ENCODE measurements at regions not wholly inside any gene's neighbourhood (a gene's known extent, or its start where the extent isn't known, plus 50 kb on each side); places are given as distances from the start of the nearest gene placed in this dataset.
"Not testable (repeated sequence)": the region's sequence is repeated elsewhere in the genome, so short reads cannot be mapped to it uniquely, and the experiment has no call there.

DNA sequence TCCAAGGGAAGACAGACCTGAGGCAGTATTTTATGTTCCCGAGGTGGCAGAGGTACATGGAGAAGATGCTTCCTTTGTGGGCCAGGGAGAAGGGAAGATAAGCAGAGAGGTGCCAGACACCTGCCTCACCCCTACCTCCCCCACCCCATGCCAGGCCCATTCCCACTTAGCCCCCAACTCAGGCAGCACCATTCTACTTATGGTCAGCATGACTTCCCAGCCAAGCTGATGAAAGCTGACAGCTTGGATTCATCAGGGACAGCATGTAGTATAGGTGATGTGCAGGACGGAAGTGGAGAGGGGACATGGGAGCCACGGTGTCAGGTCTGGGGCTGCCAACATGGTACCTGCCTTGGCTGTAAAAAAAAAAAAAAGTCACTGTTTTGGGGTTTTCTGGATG, 57.5 kb upstream of the CSPG4 start:
- TF ChIP-seq, protein P1, sequence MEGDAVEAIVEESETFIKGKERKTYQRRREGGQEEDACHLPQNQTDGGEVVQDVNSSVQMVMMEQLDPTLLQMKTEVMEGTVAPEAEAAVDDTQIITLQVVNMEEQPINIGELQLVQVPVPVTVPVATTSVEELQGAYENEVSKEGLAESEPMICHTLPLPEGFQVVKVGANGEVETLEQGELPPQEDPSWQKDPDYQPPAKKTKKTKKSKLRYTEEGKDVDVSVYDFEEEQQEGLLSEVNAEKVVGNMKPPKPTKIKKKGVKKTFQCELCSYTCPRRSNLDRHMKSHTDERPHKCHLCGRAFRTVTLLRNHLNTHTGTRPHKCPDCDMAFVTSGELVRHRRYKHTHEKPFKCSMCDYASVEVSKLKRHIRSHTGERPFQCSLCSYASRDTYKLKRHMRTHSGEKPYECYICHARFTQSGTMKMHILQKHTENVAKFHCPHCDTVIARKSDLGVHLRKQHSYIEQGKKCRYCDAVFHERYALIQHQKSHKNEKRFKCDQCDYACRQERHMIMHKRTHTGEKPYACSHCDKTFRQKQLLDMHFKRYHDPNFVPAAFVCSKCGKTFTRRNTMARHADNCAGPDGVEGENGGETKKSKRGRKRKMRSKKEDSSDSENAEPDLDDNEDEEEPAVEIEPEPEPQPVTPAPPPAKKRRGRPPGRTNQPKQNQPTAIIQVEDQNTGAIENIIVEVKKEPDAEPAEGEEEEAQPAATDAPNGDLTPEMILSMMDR (IDR thresholded peaks at IDR 0.05; ENCODE audit: poor library complexity) = no peak
- TF ChIP-seq EZH2phosphoT487 (IDR thresholded peaks at IDR 0.05; ENCODE audit: low read depth, severe bottlenecking, unreplicated experiment) (no peak), EZH2 (IDR thresholded peaks at IDR 0.05; ENCODE audit: borderline replicate concordance) (no peak)
- Histone ChIP-seq H2AFZ (no peak overlapping the region), H4K20me1 (ENCODE audit: insufficient read depth, poor library complexity, severe bottlenecking) (no peaks in the 10 kb centered on the region), H3K36me3 (replicated peaks; ENCODE audit: insufficient read depth, low read depth) (no peaks in the 10 kb centered on the region), H3K27me3 (no peaks in the 10 kb centered on the region), H3K4me2 (no peak overlapping the region), H3K9me3 (ENCODE audit: low read depth) (no peaks in the 10 kb centered on the region), H3K4me3 (no peak overlapping the region), H3K79me2 (no peaks in the 10 kb centered on the region), H3K27ac (no peak overlapping the region), H3K4me1 (ENCODE audit: insufficient read depth) (peaks cover 9% of the 10 kb centered on the region), H3K9me2 (replicated peaks; ENCODE audit: insufficient read depth) (no peaks in the 10 kb centered on the region)
- no peak for DNase-seq (ENCODE audit: low spot score)
- WGBS (ENCODE audit: low lambda C conversion rate, missing lambda C conversion rate) = 73% methylated on average over 3 of the region's 3 CpGs

GRCh38 chr15:75768526-75768925, 55.9 kb upstream of the CSPG4 start:
- H3K4me2 ChIP-seq; H3K27ac ChIP-seq; H3K4me1 ChIP-seq (ENCODE audit: insufficient read depth); H3K4me3 ChIP-seq; H3K79me2 ChIP-seq; H2AFZ ChIP-seq; H4K20me1 ChIP-seq (ENCODE audit: insufficient read depth, poor library complexity, severe bottlenecking); DNase-seq (ENCODE audit: low spot score); H3K36me3 ChIP-seq (replicated peaks; ENCODE audit: insufficient read depth, low read depth); H3K9me3 ChIP-seq (ENCODE audit: low read depth); H3K9me2 ChIP-seq (replicated peaks; ENCODE audit: insufficient read depth); H3K27me3 ChIP-seq: not testable (repeated sequence)
- WGBS (ENCODE audit: low lambda C conversion rate, missing lambda C conversion rate) = 92% methylated on average over 3 of the region's 3 CpGs

GRCh38 chr15:75765551-75766305, 53.1 kb upstream of the CSPG4 start:
- H3K4me3 ChIP-seq; H3K27me3 ChIP-seq; H3K4me1 ChIP-seq (ENCODE audit: insufficient read depth); H3K9me3 ChIP-seq (ENCODE audit: low read depth); H4K20me1 ChIP-seq (ENCODE audit: insufficient read depth, poor library complexity, severe bottlenecking); DNase-seq (ENCODE audit: low spot score); H3K9me2 ChIP-seq (replicated peaks; ENCODE audit: insufficient read depth); H3K36me3 ChIP-seq (replicated peaks; ENCODE audit: insufficient read depth, low read depth); H2AFZ ChIP-seq; H3K4me2 ChIP-seq; H3K27ac ChIP-seq; H3K79me2 ChIP-seq: not testable (repeated sequence)
- WGBS (ENCODE audit: low lambda C conversion rate, missing lambda C conversion rate) = 95% methylated on average over 13 of the region's 13 CpGs

DNA sequence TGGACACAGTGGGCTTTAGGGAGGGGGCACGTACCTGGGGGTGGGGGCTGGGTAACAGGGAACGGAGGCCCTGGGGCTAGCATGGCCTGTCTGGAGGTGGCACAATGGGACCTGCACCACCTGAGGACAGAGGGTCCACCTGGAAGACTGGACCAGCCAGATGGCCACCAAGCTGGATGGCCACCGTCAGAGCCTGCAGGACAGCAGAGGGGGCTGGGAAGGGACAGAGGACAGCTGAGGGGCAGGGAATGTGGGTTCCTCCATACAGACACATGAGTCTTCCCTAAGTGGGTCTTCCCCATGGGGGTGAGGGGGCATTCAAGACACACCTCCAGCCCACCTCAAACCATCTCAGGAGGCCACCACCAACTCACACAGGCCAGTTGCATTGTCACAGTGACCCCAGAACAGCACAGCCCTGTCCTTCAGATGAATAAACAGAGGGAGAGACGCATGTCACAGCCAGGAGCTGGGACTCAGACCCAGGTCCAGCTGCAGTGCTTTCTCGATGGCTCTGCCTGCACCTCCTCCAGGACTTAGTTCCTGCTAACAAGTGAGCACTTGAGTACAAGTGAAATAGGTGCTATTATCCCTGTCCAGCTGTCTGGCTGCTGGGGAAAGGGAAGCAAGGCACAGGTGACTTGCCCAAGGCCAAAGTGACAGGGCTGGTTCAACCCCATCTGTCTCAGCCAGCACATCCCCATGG, 52.4 kb upstream of the CSPG4 start:
- not testable (repeated sequence) for H3K4me2 ChIP-seq; DNase-seq (ENCODE audit: low spot score)

GRCh38 chr15:75763635-75764600, 51.3 kb upstream of the CSPG4 start:
- H3K27me3 ChIP-seq; H3K4me2 ChIP-seq; H3K27ac ChIP-seq; DNase-seq (ENCODE audit: low spot score); H3K4me3 ChIP-seq; H3K36me3 ChIP-seq (replicated peaks; ENCODE audit: insufficient read depth, low read depth); H2AFZ ChIP-seq; H4K20me1 ChIP-seq (ENCODE audit: insufficient read depth, poor library complexity, severe bottlenecking); H3K9me2 ChIP-seq (replicated peaks; ENCODE audit: insufficient read depth); H3K4me1 ChIP-seq (ENCODE audit: insufficient read depth); H3K79me2 ChIP-seq; H3K9me3 ChIP-seq (ENCODE audit: low read depth): not testable (repeated sequence)
- 84% methylated on average over 13 of the region's 14 CpGs for WGBS (ENCODE audit: low lambda C conversion rate, missing lambda C conversion rate)

More for the DNA sequence above, 52.4 kb upstream of the CSPG4 start:
- WGBS (ENCODE audit: low lambda C conversion rate, missing lambda C conversion rate) = 92% methylated on average over 3 of the region's 5 CpGs
- not testable (repeated sequence) for H2AFZ ChIP-seq; H3K79me2 ChIP-seq; H4K20me1 ChIP-seq (ENCODE audit: insufficient read depth, poor library complexity, severe bottlenecking); H3K27me3 ChIP-seq; H3K4me3 ChIP-seq; H3K9me3 ChIP-seq (ENCODE audit: low read depth); H3K9me2 ChIP-seq (replicated peaks; ENCODE audit: insufficient read depth); H3K36me3 ChIP-seq (replicated peaks; ENCODE audit: insufficient read depth, low read depth); H3K27ac ChIP-seq; H3K4me1 ChIP-seq (ENCODE audit: insufficient read depth)
